ENCODE measurements at regions not wholly inside any gene's neighbourhood (a gene's known extent, or its start where the extent isn't known, plus 50 kb on each side); places are given as distances from the start of the nearest gene placed in this dataset.
"Not testable (repeated sequence)": the region's sequence is repeated elsewhere in the genome, so short reads cannot be mapped to it uniquely, and the experiment has no call there.

DNA sequence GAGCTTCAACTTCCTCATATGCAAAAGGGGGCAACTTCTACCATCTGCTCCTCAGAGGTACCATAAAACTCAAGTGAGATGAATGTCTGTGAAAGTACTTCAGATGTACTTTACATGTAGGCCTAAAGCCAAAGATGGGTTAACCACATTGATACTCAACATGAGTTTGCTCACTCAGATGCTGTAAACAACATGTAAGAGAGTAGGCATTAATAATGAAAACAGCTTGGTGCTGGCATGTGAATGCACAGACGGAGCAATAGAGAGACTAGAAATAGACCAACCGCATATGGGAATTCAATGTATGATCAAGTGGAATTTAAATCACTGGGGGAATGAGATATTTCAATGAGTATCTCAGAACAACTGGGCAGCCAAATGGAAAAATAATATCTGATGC, 143.8 kb upstream of the CDYL start:
- Histone ChIP-seq H3K36me3 (ENCODE audit: low read depth) (no peaks in the 10 kb centered on the region), H3K27ac (no peak overlapping the region), H3K4me1 (ENCODE audit: insufficient read depth) (no peaks in the 10 kb centered on the region), H3K79me2 (ENCODE audit: insufficient read depth) (no peaks in the 10 kb centered on the region), H3K9ac (no peak overlapping the region), H3F3A (ENCODE audit: insufficient read depth) (no peaks in the 10 kb centered on the region), H3K9me2 (ENCODE audit: insufficient read depth) (no peaks in the 10 kb centered on the region), H3K4me3 (no peak overlapping the region), H3K27me3 (replicated peaks; ENCODE audit: insufficient read depth) (no peaks in the 10 kb centered on the region), H3K9me3 (ENCODE audit: low read depth) (peaks cover 6% of the 10 kb centered on the region), H3K4me2 (ENCODE audit: unreplicated experiment) (no peak overlapping the region), H4K20me1 (ENCODE audit: insufficient read depth) (no peaks in the 10 kb centered on the region), H2AFZ (no peak overlapping the region)
- TF ChIP-seq EZH2 (IDR thresholded peaks at IDR 0.05; ENCODE audit: insufficient read depth, poor library complexity, severe bottlenecking) (no peak), EZH2phosphoT487 (IDR thresholded peaks at IDR 0.05; ENCODE audit: insufficient read depth, low read depth) (no peak)
- no peak for DNase-seq
- in situ Hi-C loops (cut with MboI): no loop called here
- WGBS, 2 experiments (ENCODE audit: low coverage in 1 of 2, low lambda C conversion rate in 2 of 2, missing lambda C conversion rate in 2 of 2): 74% methylated on average over 2 of the region's 2 CpGs

DNA sequence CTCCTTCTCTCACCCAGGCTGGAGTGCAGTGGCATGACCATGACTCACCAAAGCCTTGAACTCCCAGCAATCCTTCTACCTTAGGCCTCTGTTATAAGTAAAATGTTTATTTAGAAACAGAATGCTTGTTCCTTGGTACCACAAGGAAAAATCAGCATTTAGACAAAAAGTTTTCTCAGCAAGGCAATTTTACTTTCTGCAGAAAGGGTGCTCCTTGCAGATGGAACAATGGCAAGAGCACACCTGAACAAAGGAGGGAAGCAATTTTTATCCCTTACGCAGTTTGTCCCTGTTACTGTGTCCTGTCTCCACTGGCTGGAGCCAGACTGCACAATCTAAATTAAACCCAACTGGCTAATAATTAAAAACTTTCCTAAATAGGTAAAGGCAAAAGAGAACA, 146.4 kb upstream of the CDYL start:
- H3K9me2 ChIP-seq (ENCODE audit: insufficient read depth); DNase-seq; H3K36me3 ChIP-seq (ENCODE audit: low read depth); H3K27me3 ChIP-seq (replicated peaks; ENCODE audit: insufficient read depth); in situ Hi-C loops (cut with MboI); H3K9ac ChIP-seq; H3K4me2 ChIP-seq (ENCODE audit: unreplicated experiment); H3K27ac ChIP-seq; H3K79me2 ChIP-seq (ENCODE audit: insufficient read depth); H3K9me3 ChIP-seq (ENCODE audit: low read depth); H2AFZ ChIP-seq; H4K20me1 ChIP-seq (ENCODE audit: insufficient read depth); H3F3A ChIP-seq (ENCODE audit: insufficient read depth); H3K4me1 ChIP-seq (ENCODE audit: insufficient read depth); H3K4me3 ChIP-seq: not testable (repeated sequence)
- 89 to 100% methylated on average over 1 of the region's 1 CpG for WGBS, 2 experiments (ENCODE audit: low coverage in 1 of 2, low lambda C conversion rate in 2 of 2, missing lambda C conversion rate in 2 of 2)

DNA sequence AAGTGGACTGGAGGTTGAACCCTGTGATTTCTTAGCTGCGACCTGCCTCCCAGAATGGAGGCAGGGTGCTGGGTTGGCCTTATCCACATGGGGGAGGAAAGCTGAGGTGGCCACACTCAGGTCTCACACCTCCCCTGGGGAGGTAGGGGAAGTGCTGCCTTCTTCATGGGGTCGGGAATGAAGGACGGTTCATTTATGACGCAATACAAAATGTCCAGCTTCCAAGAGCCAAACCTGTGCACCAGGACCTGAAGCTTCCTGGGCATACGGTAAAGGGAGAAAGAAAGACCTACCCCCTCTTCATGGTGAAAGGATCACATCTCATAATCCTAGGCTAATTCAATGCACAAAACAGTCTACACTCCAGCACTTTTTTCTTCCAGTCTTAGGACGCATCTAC, 150.6 kb upstream of the CDYL start:
- Histone ChIP-seq H3F3A (ENCODE audit: insufficient read depth) (no peaks in the 10 kb centered on the region), H3K9me3 (ENCODE audit: low read depth) (peaks cover 6% of the 10 kb centered on the region), H3K27me3 (replicated peaks; ENCODE audit: insufficient read depth) (no peaks in the 10 kb centered on the region), H3K9me2 (ENCODE audit: insufficient read depth) (no peaks in the 10 kb centered on the region), H4K20me1 (ENCODE audit: insufficient read depth) (no peaks in the 10 kb centered on the region), H3K79me2 (ENCODE audit: insufficient read depth) (no peaks in the 10 kb centered on the region), H3K4me1 (ENCODE audit: insufficient read depth) (peaks cover 6% of the 10 kb centered on the region; the same call in 1 of the 2 replicates), H3K4me2 (ENCODE audit: unreplicated experiment) (no peak overlapping the region), H3K27ac (no peak overlapping the region), H3K36me3 (ENCODE audit: low read depth) (no peaks in the 10 kb centered on the region), H3K9ac (no peak overlapping the region), H3K4me3 (no peak overlapping the region), H2AFZ (no peak overlapping the region)
- no peak for DNase-seq
- TF ChIP-seq EZH2phosphoT487 (IDR thresholded peaks at IDR 0.05; ENCODE audit: insufficient read depth, low read depth) (no peak), EZH2 (IDR thresholded peaks at IDR 0.05; ENCODE audit: insufficient read depth, poor library complexity, severe bottlenecking) (no peak)
- in situ Hi-C loops (cut with MboI): no loop called here
- 81 to 83% methylated on average over 6 of the region's 6 CpGs for WGBS, 2 experiments (ENCODE audit: low coverage in 1 of 2, low lambda C conversion rate in 2 of 2, missing lambda C conversion rate in 2 of 2)

DNA sequence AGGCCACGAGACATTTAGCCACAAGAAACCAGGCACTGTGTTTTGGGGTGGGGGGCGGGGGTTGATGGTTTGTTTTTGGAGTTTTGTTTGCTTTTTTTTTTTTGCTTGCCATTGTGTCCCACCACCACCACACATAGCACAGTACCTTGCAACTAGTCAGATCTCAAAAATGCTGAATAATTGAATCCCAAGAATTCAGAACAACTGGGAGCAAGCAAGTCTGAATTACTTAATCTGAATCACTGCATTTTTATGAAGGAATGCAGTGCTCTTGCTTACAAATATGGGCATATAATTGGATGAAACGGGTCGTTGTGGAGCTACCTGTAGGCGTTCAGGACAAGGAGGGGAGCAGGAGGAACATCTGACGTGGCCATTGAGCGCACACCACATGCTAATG, 151.5 kb upstream of the CDYL start:
- in situ Hi-C loops (cut with MboI): no loop called here
- H3K9me3 ChIP-seq (ENCODE audit: low read depth): peaks cover 6% of the 10 kb centered on the region
- no peaks in the 10 kb centered on the region for H3K36me3 ChIP-seq (ENCODE audit: low read depth)
- H3K27ac ChIP-seq: no peak overlapping the region
- H3K4me3 ChIP-seq: no peak overlapping the region
- no peaks in the 10 kb centered on the region for H4K20me1 ChIP-seq (ENCODE audit: insufficient read depth)
- DNase-seq: no peak
- H3K9me2 ChIP-seq (ENCODE audit: insufficient read depth): no peaks in the 10 kb centered on the region
- no peaks in the 10 kb centered on the region for H3K27me3 ChIP-seq (replicated peaks; ENCODE audit: insufficient read depth)
- H3K4me2 ChIP-seq (ENCODE audit: unreplicated experiment): no peak overlapping the region
- TF ChIP-seq EZH2phosphoT487 (IDR thresholded peaks at IDR 0.05; ENCODE audit: insufficient read depth, low read depth): no peak
- no peak for TF ChIP-seq EZH2 (IDR thresholded peaks at IDR 0.05; ENCODE audit: insufficient read depth, poor library complexity, severe bottlenecking)
- H3K79me2 ChIP-seq (ENCODE audit: insufficient read depth): no peaks in the 10 kb centered on the region
- 57 to 63% methylated on average over 7 of the region's 7 CpGs for WGBS, 2 experiments (ENCODE audit: low coverage in 1 of 2, low lambda C conversion rate in 2 of 2, missing lambda C conversion rate in 2 of 2)
- no peak overlapping the region for H3K9ac ChIP-seq
- H2AFZ ChIP-seq: no peak overlapping the region
- peaks cover 6% of the 10 kb centered on the region; the same call in 1 of the 2 replicates for H3K4me1 ChIP-seq (ENCODE audit: insufficient read depth)
- H3F3A ChIP-seq (ENCODE audit: insufficient read depth): no peaks in the 10 kb centered on the region

Data from GM23248 (cell line).